ENCODE measurements at regions not wholly inside any gene's neighbourhood (a gene's known extent, or its start where the extent isn't known, plus 50 kb on each side); places are given as distances from the start of the nearest gene placed in this dataset.

DNA sequence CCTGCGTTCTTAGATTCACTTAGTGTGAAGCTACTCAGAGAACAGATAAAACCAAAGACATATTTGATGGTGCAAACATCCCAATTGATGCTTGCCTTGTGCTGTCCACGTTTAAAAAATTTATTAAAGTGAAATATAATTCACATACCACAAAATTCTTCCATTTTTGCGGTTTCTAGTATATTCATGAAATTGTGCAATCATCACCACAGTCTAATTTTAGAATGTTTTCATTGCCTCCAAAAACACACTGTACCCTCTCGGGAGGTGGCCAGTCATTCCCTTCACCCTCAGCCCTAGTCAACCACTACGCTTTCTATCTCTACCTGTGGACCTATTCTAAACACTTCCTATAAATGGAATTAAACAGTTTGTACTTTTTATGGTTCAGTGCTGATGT lies 1109.2 kb downstream of the FLRT2 start:
- no peak for DNase-seq (ENCODE audit: low read depth in 2 of 2)

DNA sequence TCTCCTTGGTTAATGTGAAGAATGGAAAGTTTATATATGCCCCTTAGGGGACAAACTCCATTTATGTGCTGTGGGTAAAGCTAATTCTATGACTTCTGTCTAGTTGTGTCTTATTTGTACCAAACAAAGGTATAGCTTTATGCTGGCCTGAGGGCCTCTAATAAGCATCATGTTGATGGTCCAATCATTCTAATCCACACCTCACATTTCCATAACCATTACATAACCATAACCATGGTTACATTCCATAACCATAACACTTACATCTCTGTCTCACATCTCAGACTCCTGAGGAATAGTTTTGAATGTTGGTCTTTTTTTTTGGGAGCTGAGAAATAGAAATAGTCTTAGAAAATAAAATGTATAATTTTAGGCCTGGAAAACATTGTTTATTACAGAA lies 1097.1 kb downstream of the FLRT2 start:
- DNase-seq (ENCODE audit: low read depth in 2 of 2) = no peak

DNA sequence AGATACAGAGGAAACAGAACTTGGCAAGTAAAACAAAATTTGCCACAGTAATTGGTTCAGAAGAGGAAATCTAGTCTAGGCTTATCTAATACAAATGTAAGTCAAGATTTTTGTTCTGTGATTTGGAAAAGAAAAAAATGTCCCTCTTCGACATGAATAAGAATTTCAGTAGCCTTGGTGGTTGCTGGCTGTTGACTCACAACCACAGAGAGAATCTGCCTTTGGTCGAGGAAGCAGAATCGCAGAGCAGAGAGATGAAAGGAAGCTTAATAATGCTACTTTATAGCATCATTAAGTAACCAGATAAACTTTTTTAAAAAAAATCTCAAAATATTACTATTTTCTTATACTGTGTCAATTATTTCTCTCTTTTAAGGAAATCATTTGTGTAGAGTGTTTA lies 1096.6 kb downstream of the FLRT2 start:
- DNase-seq (ENCODE audit: low read depth in 2 of 2) = no peak

- DNase-seq (ENCODE audit: low read depth in 2 of 2) = no peak
These were observed 1095.7 kb downstream of the FLRT2 start for GRCh38 chr14:86625637-86626036.

DNA sequence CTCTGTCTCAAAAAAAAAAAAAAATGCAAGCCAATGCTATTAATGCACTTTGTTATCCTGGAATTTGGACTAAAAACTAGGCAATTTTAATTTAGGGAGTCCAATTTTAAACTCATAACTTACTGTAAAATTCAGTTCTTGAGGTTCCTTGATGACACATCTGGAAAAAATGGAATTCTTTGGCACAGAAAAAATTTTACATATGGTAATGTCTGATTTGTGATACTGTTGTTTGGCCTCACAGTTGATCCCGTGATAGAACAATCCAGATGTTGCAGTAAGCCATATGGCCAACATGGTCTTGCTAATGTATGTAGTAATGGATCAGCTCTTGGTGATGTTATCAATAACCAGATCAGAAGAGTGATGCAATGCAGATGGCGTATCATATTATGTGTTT lies 1089.8 kb downstream of the FLRT2 start:
- no peak for DNase-seq (ENCODE audit: low read depth in 2 of 2)

DNA sequence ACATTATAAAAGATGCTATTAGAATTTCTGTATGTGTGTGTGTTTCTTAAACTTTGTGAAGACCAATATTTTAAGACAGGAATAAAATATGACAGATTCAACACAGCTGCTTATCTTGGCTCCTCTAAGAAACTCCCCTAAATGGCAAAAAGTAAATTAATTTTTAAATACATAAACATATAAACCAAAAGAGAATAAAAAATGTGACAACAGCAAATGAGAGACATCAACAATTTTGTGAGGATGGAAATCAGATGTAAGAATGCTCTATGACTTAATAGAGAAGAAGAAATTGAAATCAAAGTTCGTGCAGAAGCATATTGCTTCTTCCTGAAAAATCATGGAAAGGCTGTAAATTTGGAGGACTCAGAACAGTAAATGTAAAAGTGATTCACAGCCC lies 1083.8 kb downstream of the FLRT2 start:
- no peak for DNase-seq (ENCODE audit: low read depth in 2 of 2)

DNA sequence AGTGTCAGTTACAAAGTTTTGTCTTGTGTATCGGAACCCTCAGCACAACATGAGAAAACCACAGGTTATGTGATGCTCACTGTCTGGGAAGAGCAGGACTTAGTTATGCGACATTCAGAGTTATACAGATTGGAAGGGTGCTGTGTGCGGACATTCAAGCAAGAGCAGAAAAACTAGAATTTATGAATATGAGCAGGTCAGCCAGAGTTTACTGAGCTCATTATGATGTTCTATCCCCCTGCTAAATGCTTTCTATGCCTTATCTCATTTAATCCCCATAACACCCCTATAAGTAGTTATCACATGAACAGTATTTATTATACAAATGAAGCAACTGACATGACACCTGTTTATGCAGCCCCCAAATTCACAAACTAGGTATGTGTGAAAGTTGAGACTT lies 1083.2 kb downstream of the FLRT2 start:
- DNase-seq (ENCODE audit: low read depth in 2 of 2) = no peak

DNA sequence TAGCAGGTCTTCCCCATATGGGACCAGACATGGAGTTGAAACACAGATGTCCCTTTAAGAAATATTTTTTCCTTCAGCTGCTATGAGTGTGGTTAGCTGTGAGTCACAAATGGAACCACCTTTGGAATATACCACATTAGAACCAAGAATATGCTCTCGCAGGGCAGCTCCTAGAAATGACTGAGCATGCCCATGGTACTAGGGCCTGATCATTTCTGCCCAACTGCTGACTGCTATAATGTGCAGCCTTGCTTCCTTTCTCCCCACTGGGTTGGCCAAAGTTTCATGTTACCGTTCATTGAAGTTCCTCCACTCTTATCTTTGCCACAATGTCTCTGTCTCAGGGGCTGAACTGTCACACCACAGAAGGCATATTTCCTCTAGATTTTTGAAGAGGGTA lies 1074.6 kb downstream of the FLRT2 start:
- no peak for DNase-seq (ENCODE audit: low read depth in 2 of 2)

DNA sequence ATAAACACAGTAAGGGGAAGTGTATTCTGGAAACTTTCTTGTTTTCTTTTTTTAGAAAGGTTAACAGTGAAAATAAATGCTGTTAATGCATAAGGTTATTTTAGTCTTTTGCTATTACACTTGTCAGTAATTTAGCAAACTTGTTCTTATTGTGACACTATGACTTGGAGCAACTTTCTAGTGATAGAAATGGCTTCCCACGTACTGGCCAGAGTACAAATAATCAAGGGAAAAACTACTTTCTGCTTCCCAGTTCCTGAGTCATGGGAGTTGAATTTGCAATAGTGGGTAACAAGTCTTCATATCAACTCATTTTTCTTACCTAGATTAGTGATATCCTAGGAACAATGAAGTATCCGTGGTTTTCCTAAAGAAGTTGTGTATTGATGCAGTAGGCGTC lies 1072.3 kb downstream of the FLRT2 start:
- no peak for DNase-seq (ENCODE audit: low read depth in 2 of 2)

- no peak for DNase-seq (ENCODE audit: low read depth in 2 of 2)
These were observed 1071.9 kb downstream of the FLRT2 start for GRCh38 chr14:86601813-86602212.

DNA sequence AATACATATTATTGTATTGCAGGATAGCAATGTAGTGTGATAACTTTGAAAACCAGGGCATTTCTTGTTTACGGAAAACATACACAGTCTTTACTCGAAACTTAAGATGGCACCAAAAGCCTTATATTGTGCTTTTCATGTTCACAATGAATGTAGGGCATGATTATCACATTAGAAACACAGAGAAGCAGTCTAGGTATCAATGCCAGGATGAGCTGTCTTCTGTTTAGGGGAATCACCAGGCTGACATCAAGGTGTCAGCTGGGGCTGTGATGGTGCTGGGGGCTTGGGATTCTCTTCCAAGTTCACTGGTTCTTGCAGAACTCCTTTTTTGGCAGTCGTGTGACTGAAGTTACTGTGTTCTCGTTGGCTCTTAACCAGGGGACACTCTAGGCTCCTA lies 1067.3 kb downstream of the FLRT2 start:
- DNase-seq (ENCODE audit: low read depth in 2 of 2) = no peak

DNA sequence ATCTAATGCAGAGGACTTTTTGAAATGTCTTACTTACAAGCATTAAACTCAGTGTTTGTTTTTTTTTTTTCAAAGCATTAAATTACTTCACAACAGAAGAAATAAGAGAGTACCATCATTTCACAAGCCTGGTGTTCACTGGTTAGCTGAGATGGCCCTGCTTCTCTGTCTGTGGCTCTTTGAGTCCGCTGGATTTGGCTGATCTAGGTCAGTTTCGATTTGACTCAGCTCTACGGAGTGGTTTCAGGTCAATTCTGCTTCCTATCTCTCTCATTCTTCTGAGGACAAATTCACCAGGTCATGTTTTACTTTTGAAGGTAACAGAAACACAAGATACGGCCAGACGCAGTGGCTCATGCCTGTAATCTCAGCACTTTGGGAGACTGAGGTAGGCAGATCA lies 1066.1 kb downstream of the FLRT2 start:
- DNase-seq (ENCODE audit: low read depth in 2 of 2) = no peak

- DNase-seq (ENCODE audit: low read depth in 2 of 2) = no peak
These were observed 1045.2 kb downstream of the FLRT2 start for GRCh38 chr14:86575141-86575540.

GRCh38 chr14:86574778-86575129 lies 1044.8 kb downstream of the FLRT2 start:
- no peak for DNase-seq (ENCODE audit: low read depth in 2 of 2)

DNA sequence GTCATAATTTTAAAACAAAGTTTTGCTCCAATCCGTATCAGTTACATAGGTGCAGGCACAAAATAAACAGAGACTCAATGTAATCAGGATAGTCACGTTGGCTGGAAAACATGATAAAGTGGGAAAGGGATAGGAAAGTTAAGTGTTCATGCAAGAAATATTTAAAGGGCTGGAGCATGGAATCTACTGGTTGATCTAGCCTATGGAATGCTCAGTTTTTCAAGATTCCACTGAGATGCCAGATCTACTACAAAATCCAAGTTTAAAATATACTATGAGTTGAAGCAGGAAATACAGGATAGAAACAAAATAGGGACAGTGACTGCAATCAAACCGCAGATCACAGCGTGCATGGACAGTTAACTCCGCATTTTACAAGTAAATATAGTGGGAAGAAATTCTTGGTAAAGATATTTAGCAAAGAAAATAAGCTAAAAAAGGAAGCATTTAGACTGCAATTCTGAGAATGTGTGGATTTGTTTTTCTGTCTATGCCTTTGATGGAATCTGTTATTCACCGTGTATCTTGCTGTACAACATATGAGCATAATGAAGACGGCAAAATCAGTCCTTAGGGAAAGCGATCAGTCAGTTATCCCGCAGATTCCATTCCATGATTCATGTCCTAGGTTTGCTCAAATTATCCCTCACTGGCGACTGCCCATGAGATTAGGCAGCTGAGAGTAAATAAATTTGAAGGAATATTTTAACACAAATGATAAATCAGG lies 1044.3 kb downstream of the FLRT2 start:
- DNase-seq (ENCODE audit: low read depth in 2 of 2) = no peak

- DNase-seq (ENCODE audit: low read depth in 2 of 2) = no peak
These were observed 1040.4 kb downstream of the FLRT2 start for GRCh38 chr14:86570371-86570770.

- DNase-seq (ENCODE audit: low read depth in 2 of 2) = no peak
These were observed 1013.6 kb downstream of the FLRT2 start for GRCh38 chr14:86543521-86543920.

GRCh38 chr14:86541972-86542371 lies 1012.0 kb downstream of the FLRT2 start:
- no peak for DNase-seq (ENCODE audit: low read depth in 2 of 2)

DNA sequence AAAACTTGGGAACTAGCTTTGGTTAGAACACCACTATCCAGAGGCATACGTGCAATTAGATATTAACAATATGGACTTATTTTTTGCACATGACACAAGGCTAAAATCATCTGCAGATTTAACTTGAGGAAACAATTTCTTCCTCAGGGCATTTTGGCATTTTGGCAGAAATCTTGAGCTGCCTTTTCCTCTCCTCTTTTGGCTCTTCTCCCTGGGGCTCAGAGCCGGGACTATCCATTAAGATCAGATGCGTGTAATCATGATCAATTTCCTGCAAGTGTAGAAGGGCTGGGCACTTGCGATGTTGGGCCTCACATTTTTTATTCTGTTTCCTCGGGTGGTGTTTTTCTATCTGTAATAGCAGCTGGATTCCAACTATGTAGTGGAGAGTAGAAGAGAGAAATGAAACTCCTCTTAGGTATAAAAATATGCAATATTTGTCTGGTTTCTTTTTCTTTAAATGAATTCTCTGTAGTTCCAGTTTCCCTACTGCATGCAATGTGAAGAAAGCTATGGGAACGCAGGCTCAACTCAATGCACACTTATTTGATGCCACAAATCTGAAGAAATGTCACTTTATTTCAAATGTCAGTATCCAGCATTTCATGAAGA lies 1010.8 kb downstream of the FLRT2 start:
- DNase-seq (ENCODE audit: low read depth in 2 of 2) = no peak

DNA sequence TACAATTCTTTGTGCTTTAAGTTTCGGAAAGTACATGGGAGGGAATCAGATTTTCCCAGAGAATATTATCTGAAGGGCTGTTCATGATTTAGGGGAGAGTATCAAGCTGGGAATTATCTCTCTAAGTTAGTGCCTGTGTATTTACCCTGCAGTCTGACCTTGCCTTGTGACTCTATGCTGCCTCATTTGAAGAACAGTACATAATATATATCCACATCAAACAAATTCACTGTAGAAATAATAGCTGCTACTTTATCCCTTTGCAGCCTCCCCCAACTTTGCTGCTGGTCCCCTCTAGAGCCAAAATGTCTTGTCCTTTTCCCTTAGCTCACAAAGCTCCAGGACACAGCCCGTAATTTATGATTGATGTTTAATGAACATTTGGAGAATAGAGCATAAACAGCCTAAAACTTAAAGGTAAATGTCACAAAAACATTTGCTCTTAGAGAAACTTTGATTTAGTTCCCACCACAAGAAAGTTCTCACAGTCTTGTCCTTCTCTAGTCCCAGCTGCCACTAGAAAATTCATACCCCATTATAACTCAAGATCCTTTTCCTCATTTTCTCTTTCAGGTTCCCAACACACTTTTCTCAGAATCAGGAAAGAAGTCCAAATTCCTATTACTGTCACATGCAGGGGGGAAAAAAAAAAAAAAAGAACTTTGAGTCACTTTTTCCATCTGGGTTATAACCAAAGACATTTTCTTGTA lies 1009.6 kb downstream of the FLRT2 start:
- DNase-seq (ENCODE audit: low read depth in 2 of 2) = no peak

GRCh38 chr14:86533834-86534233 lies 1003.9 kb downstream of the FLRT2 start:
- DNase-seq (ENCODE audit: low read depth in 2 of 2) = no peak

GRCh38 chr14:86532219-86532618 lies 1002.3 kb downstream of the FLRT2 start:
- no peak for DNase-seq (ENCODE audit: low read depth in 2 of 2)

- no peak for DNase-seq (ENCODE audit: low read depth in 2 of 2)
These were observed 1000.5 kb downstream of the FLRT2 start for GRCh38 chr14:86530457-86530856.
